Hepatocyte (in vitro differentiated cells): ENCODE measurements at regions not wholly inside any gene's neighbourhood (a gene's known extent, or its start where the extent isn't known, plus 50 kb on each side); places are given as distances from the start of the nearest gene placed in this dataset.
A peak's percentile ranks its signal among the peaks of the same experiment; 100 is the strongest.

Experiments used
- DNase-seq: peaks from one replicate; pipeline ENCODE4 v3.0.0-alpha.2; 2016; ENCODE audit warnings: low spot score
- H2AFZ ChIP-seq: fragments of 200-600 bp; sonication (generic); 2 replicates; pipeline ENCODE4 v1.6.0; 2016; ENCODE audit warnings: antibody characterized with exemption, mild to moderate bottlenecking
- H3K27ac ChIP-seq: fragments of 200-600 bp; sonication (generic); 2 replicates; pipeline ENCODE4 v1.5.1; 2016; ENCODE audit warnings: mild to moderate bottlenecking
- H3K27me3 ChIP-seq: fragments of 200-600 bp; sonication (generic); 2 replicates; pipeline ENCODE4 v1.6.1; 2016
- H3K36me3 ChIP-seq: fragments of 200-600 bp; sonication (generic); replicated peaks from 2 replicates; pipeline ENCODE4 v1.5.1; 2016; ENCODE audit warnings: low read depth; ENCODE audit not compliant: insufficient read depth
- H3K4me1 ChIP-seq: fragments of 200-600 bp; sonication (generic); 2 replicates; pipeline ENCODE4 v1.5.1; 2016; ENCODE audit warnings: mild to moderate bottlenecking, moderate library complexity; ENCODE audit not compliant: insufficient read depth
- H3K4me2 ChIP-seq: fragments of 200-600 bp; sonication (generic); 2 replicates; pipeline ENCODE4 v1.6.0; 2016
- H3K4me3 ChIP-seq: fragments of 200-600 bp; sonication (generic); 2 replicates; pipeline ENCODE4 v1.5.1; 2016; ENCODE audit warnings: mild to moderate bottlenecking
- H3K79me2 ChIP-seq: fragments of 200-600 bp; sonication (generic); 2 replicates; pipeline ENCODE4 v1.6.0; 2017; ENCODE audit warnings: mild to moderate bottlenecking
- H3K9me2 ChIP-seq: fragments of 200-600 bp; sonication (generic); replicated peaks from 2 replicates; pipeline ENCODE4 v1.6.0; 2017; ENCODE audit warnings: mild to moderate bottlenecking; ENCODE audit not compliant: insufficient read depth
- H3K9me3 ChIP-seq: fragments of 200-600 bp; sonication (generic); 2 replicates; pipeline ENCODE4 v1.5.1; 2016; ENCODE audit warnings: low read depth, mild to moderate bottlenecking
- H4K20me1 ChIP-seq: fragments of 200-600 bp; sonication (generic); 2 replicates; pipeline ENCODE4 v1.6.0; 2016; ENCODE audit warnings: mild to moderate bottlenecking; ENCODE audit not compliant: insufficient read depth, poor library complexity, severe bottlenecking
- CTCF ChIP-seq: fragments of 200-600 bp; sonication (generic); IDR thresholded peaks from 2 replicates; pipeline ENCODE4 v1.5.1; 2016; ENCODE audit warnings: antibody characterized with exemption, mild to moderate bottlenecking; ENCODE audit not compliant: poor library complexity
- EZH2 ChIP-seq: fragments of 200-600 bp; sonication (generic); IDR thresholded peaks from 2 replicates; pipeline ENCODE4 v1.6.1; 2016; ENCODE audit warnings: antibody characterized with exemption, mild to moderate bottlenecking, borderline replicate concordance
- EZH2phosphoT487 ChIP-seq: fragments of 200-600 bp; sonication (generic); IDR thresholded peaks from one replicate; pipeline ENCODE4 v1.6.1; 2018; ENCODE audit warnings: antibody characterized with exemption, mild to moderate bottlenecking, low read depth, moderate library complexity; ENCODE audit not compliant: unreplicated experiment, severe bottlenecking
- WGBS: methylation state at CpG from one replicate; pipeline ENCODE4 v1.1.6; 2016; ENCODE audit warnings: low lambda C conversion rate; ENCODE audit errors: missing lambda C conversion rate; 5-methylcytosine and 5-hydroxymethylcytosine counted together

- H3K27me3 ChIP-seq: no peaks in the 10 kb centered on the region
- no peak for DNase-seq
- peaks cover 36% of the 10 kb centered on the region for H3K4me1 ChIP-seq
- no peaks in the 10 kb centered on the region for H3K9me2 ChIP-seq
- peak overlapping the region; percentile 2 for H3K4me2 ChIP-seq
- no peak overlapping the region for H3K27ac ChIP-seq
- H2AFZ ChIP-seq: no peak overlapping the region
- no peak overlapping the region for H3K4me3 ChIP-seq
- H4K20me1 ChIP-seq: no peaks in the 10 kb centered on the region
- H3K36me3 ChIP-seq: no peaks in the 10 kb centered on the region
- no peaks in the 10 kb centered on the region for H3K79me2 ChIP-seq
- 55% methylated on average over 2 of the region's 2 CpGs for WGBS
- no peaks in the 10 kb centered on the region for H3K9me3 ChIP-seq
- TF ChIP-seq EZH2phosphoT487: no peak
- TF ChIP-seq CTCF: no peak
- no peak for TF ChIP-seq EZH2
Measured at GRCh38 chr7:42575171-42575570, 336.7 kb downstream of the C7orf25 start.

GRCh38 chr7:42574685-42575084, 337.2 kb downstream of the C7orf25 start:
- Histone ChIP-seq H3K27ac (peak overlapping the region; percentile 44), H3K9me2 (no peaks in the 10 kb centered on the region), H3K36me3 (no peaks in the 10 kb centered on the region), H4K20me1 (no peaks in the 10 kb centered on the region), H3K4me2 (peak overlapping the region; percentile 57), H3K9me3 (no peaks in the 10 kb centered on the region), H3K27me3 (no peaks in the 10 kb centered on the region), H3K79me2 (no peaks in the 10 kb centered on the region), H3K4me3 (no peak overlapping the region), H2AFZ (no peak overlapping the region), H3K4me1 (peaks cover 36% of the 10 kb centered on the region)
- WGBS: 83% methylated on average over 3 of the region's 3 CpGs
- no peak for DNase-seq
- TF ChIP-seq CTCF (peak; percentile 40), EZH2phosphoT487 (no peak), EZH2 (no peak)

- 44% methylated on average over 7 of the region's 7 CpGs for WGBS
- no peaks in the 10 kb centered on the region for H3K27me3 ChIP-seq
- H3K9me2 ChIP-seq: no peaks in the 10 kb centered on the region
- no peak overlapping the region for H2AFZ ChIP-seq
- no peaks in the 10 kb centered on the region for H3K79me2 ChIP-seq
- H3K27ac ChIP-seq: peak overlapping the region; percentile 44
- no peaks in the 10 kb centered on the region for H3K9me3 ChIP-seq
- H3K36me3 ChIP-seq: no peaks in the 10 kb centered on the region
- no peak for TF ChIP-seq CTCF
- H3K4me2 ChIP-seq: peak overlapping the region; percentile 57
- no peaks in the 10 kb centered on the region for H4K20me1 ChIP-seq
- peaks cover 36% of the 10 kb centered on the region for H3K4me1 ChIP-seq
- peak; percentile 11 for DNase-seq
- H3K4me3 ChIP-seq: no peak overlapping the region
Measured at GRCh38 chr7:42573881-42574672, 337.1 kb upstream of the GLI3 start.
